Activated naive CD4-positive, alpha-beta T cell treated with anti-CD3 and anti-CD28 coated beads for 36 hours (primary cell): ENCODE measurements at regions not wholly inside any gene's neighbourhood (a gene's known extent, or its start where the extent isn't known, plus 50 kb on each side); places are given as distances from the start of the nearest gene placed in this dataset.

Experiments used
- CTCF ChIA-PET: fragments of 350-600 bp; sonication (Branson Sonifier 250); formaldehyde crosslinking; loops from one replicate; lab custom pipeline; 2021; ENCODE audit warnings: antibody characterized with exemption; lab: Charles Lee
- DNase-seq: peaks from one replicate; pipeline ENCODE4 v3.0.0-alpha.2; 2020
- H3K27ac Mint-ChIP-seq: one replicate; pipeline ENCODE4 v1.8.0; 2021; ENCODE audit warnings: mild to moderate bottlenecking, mixed read lengths
- H3K27me3 Mint-ChIP-seq: one replicate; pipeline ENCODE4 v1.8.0; 2021; ENCODE audit warnings: low read depth, mixed read lengths
- H3K36me3 Mint-ChIP-seq: one replicate; pipeline ENCODE4 v1.8.0; 2021; ENCODE audit warnings: low read depth, mixed read lengths
- H3K4me1 Mint-ChIP-seq: one replicate; pipeline ENCODE4 v1.8.0; 2021; ENCODE audit warnings: low read depth, mixed read lengths
- H3K4me3 Mint-ChIP-seq: one replicate; pipeline ENCODE4 v1.8.0; 2021; ENCODE audit warnings: mild to moderate bottlenecking, moderate library complexity, mixed read lengths
- H3K9me3 Mint-ChIP-seq: one replicate; pipeline ENCODE4 v1.8.0; 2021; ENCODE audit warnings: mixed read lengths
- intact Hi-C: fragments of 100-400 bp; cut with micrococcal nuclease; formaldehyde crosslinking; loops from one replicate; pipeline ENCODE4 v1.15.1; 2023

- Mint-ChIP-seq H3K4me3 (no peak overlapping the region), H3K9me3 (no peaks in the 10 kb centered on the region), H3K27me3 (no peaks in the 10 kb centered on the region), H3K27ac (no peak overlapping the region), H3K4me1 (no peaks in the 10 kb centered on the region), H3K36me3 (no peaks in the 10 kb centered on the region)
- intact Hi-C loops, result no loop called here
- CTCF ChIA-PET, result no interaction called here
- no peak for DNase-seq
Observed at GRCh38 chr2:65876114-65876513, 443.7 kb upstream of the SPRED2 start.

- no peak for DNase-seq
- Mint-ChIP-seq H3K36me3 (no peaks in the 10 kb centered on the region), H3K27ac (no peak overlapping the region), H3K4me3 (no peak overlapping the region), H3K27me3 (no peaks in the 10 kb centered on the region), H3K4me1 (no peaks in the 10 kb centered on the region), H3K9me3 (no peaks in the 10 kb centered on the region)
- intact Hi-C loops, result no loop called here
- CTCF ChIA-PET, result no interaction called here
Observed at GRCh38 chr2:65870826-65871225, 438.4 kb upstream of the SPRED2 start.

- H3K4me3 Mint-ChIP-seq, result no peak overlapping the region
- H3K9me3 Mint-ChIP-seq, result no peaks in the 10 kb centered on the region
- H3K4me1 Mint-ChIP-seq, result no peaks in the 10 kb centered on the region
- H3K27me3 Mint-ChIP-seq, result no peaks in the 10 kb centered on the region
- no peaks in the 10 kb centered on the region for H3K36me3 Mint-ChIP-seq
- CTCF ChIA-PET, result interaction anchor here (0.6 kb wide), 1 partner anchor 193 kb away, joined by 3 read pairs; no protein-coding TSS in a partner anchor
- DNase-seq, result no peak
- intact Hi-C loops, result no loop called here
- no peak overlapping the region for H3K27ac Mint-ChIP-seq
Observed at GRCh38 chr2:65869296-65869695, 436.9 kb upstream of the SPRED2 start.

GRCh38 chr2:65868177-65868576 is 435.8 kb upstream of the SPRED2 start:
- Mint-ChIP-seq H3K27ac (no peak overlapping the region), H3K9me3 (no peaks in the 10 kb centered on the region), H3K27me3 (no peaks in the 10 kb centered on the region), H3K4me1 (no peaks in the 10 kb centered on the region), H3K4me3 (no peak overlapping the region), H3K36me3 (no peaks in the 10 kb centered on the region)
- CTCF ChIA-PET, result no interaction called here
- intact Hi-C loops, result no loop called here
- no peak for DNase-seq

- CTCF ChIA-PET, result interaction anchor here (0.7 kb wide), 1 partner anchor 14 kb away, joined by 3 read pairs; no protein-coding TSS in a partner anchor
- Mint-ChIP-seq H3K27me3 (no peaks in the 10 kb centered on the region), H3K4me3 (no peak overlapping the region), H3K4me1 (no peaks in the 10 kb centered on the region), H3K36me3 (no peaks in the 10 kb centered on the region), H3K27ac (no peak overlapping the region), H3K9me3 (no peaks in the 10 kb centered on the region)
- DNase-seq, result no peak
- intact Hi-C loops, result no loop called here
Observed at GRCh38 chr2:65867446-65867845, 435.0 kb upstream of the SPRED2 start.

- CTCF ChIA-PET, result no interaction called here
- Mint-ChIP-seq H3K27me3 (no peaks in the 10 kb centered on the region), H3K4me1 (no peaks in the 10 kb centered on the region), H3K36me3 (no peaks in the 10 kb centered on the region), H3K4me3 (no peak overlapping the region), H3K27ac (no peak overlapping the region), H3K9me3 (no peaks in the 10 kb centered on the region)
- intact Hi-C loops, result no loop called here
- no peak for DNase-seq
Observed at GRCh38 chr2:65866148-65866547, 433.7 kb upstream of the SPRED2 start.

- no peak overlapping the region for H3K27ac Mint-ChIP-seq
- intact Hi-C loops, result no loop called here
- no peaks in the 10 kb centered on the region for H3K36me3 Mint-ChIP-seq
- no peaks in the 10 kb centered on the region for H3K9me3 Mint-ChIP-seq
- DNase-seq, result no peak
- H3K4me3 Mint-ChIP-seq, result no peak overlapping the region
- H3K4me1 Mint-ChIP-seq, result no peaks in the 10 kb centered on the region
- no peaks in the 10 kb centered on the region for H3K27me3 Mint-ChIP-seq
- CTCF ChIA-PET, result no interaction called here
Observed at GRCh38 chr2:65864619-65865018, 432.2 kb upstream of the SPRED2 start.

GRCh38 chr2:65863713-65864112 is 431.3 kb upstream of the SPRED2 start:
- no peak overlapping the region for H3K4me3 Mint-ChIP-seq
- no peak overlapping the region for H3K27ac Mint-ChIP-seq
- intact Hi-C loops, result no loop called here
- H3K9me3 Mint-ChIP-seq, result no peaks in the 10 kb centered on the region
- CTCF ChIA-PET, result no interaction called here
- no peaks in the 10 kb centered on the region for H3K36me3 Mint-ChIP-seq
- no peaks in the 10 kb centered on the region for H3K4me1 Mint-ChIP-seq
- DNase-seq, result no peak
- H3K27me3 Mint-ChIP-seq, result no peaks in the 10 kb centered on the region

- intact Hi-C loops, result no loop called here
- CTCF ChIA-PET, result no interaction called here
- no peak for DNase-seq
- Mint-ChIP-seq H3K4me1 (no peaks in the 10 kb centered on the region), H3K4me3 (no peak overlapping the region), H3K27ac (no peak overlapping the region), H3K27me3 (no peaks in the 10 kb centered on the region), H3K9me3 (no peaks in the 10 kb centered on the region), H3K36me3 (no peaks in the 10 kb centered on the region)
Observed at GRCh38 chr2:65856928-65857327, 424.5 kb upstream of the SPRED2 start.

- H3K9me3 Mint-ChIP-seq, result no peaks in the 10 kb centered on the region
- H3K4me1 Mint-ChIP-seq, result no peaks in the 10 kb centered on the region
- H3K36me3 Mint-ChIP-seq, result no peaks in the 10 kb centered on the region
- DNase-seq, result no peak
- no peak overlapping the region for H3K27ac Mint-ChIP-seq
- no peak overlapping the region for H3K4me3 Mint-ChIP-seq
- CTCF ChIA-PET, result no interaction called here
- no peaks in the 10 kb centered on the region for H3K27me3 Mint-ChIP-seq
- intact Hi-C loops, result no loop called here
Observed at GRCh38 chr2:65856423-65856822, 424.0 kb upstream of the SPRED2 start.

GRCh38 chr2:65850695-65851094 is 418.3 kb upstream of the SPRED2 start:
- H3K9me3 Mint-ChIP-seq, result no peaks in the 10 kb centered on the region
- no peaks in the 10 kb centered on the region for H3K36me3 Mint-ChIP-seq
- no peaks in the 10 kb centered on the region for H3K27me3 Mint-ChIP-seq
- CTCF ChIA-PET, result no interaction called here
- H3K4me1 Mint-ChIP-seq, result no peaks in the 10 kb centered on the region
- H3K27ac Mint-ChIP-seq, result no peak overlapping the region
- no peak for DNase-seq
- intact Hi-C loops, result no loop called here
- H3K4me3 Mint-ChIP-seq, result no peak overlapping the region

GRCh38 chr2:65846989-65847678 is 414.7 kb upstream of the SPRED2 start:
- intact Hi-C loops, result no loop called here
- no peaks in the 10 kb centered on the region for H3K36me3 Mint-ChIP-seq
- no peaks in the 10 kb centered on the region for H3K27me3 Mint-ChIP-seq
- no peak for DNase-seq
- peaks cover 5% of the 10 kb centered on the region for H3K9me3 Mint-ChIP-seq
- no peaks in the 10 kb centered on the region for H3K4me1 Mint-ChIP-seq
- CTCF ChIA-PET, result no interaction called here
- no peak overlapping the region for H3K4me3 Mint-ChIP-seq
- H3K27ac Mint-ChIP-seq, result no peak overlapping the region

- CTCF ChIA-PET, result no interaction called here
- no peak overlapping the region for H3K27ac Mint-ChIP-seq
Observed at GRCh38 chr2:65845442-65846182, 413.2 kb upstream of the SPRED2 start.

More at GRCh38 chr2:65845442-65846182, 413.2 kb upstream of the SPRED2 start:
- Mint-ChIP-seq H3K36me3 (no peaks in the 10 kb centered on the region), H3K9me3 (peaks cover 12% of the 10 kb centered on the region), H3K4me3 (no peak overlapping the region), H3K27me3 (no peaks in the 10 kb centered on the region), H3K4me1 (no peaks in the 10 kb centered on the region)
- intact Hi-C loops, result no loop called here
- DNase-seq, result no peak
